HG03439 (cell line): ENCODE measurements at regions not wholly inside any gene's neighbourhood (a gene's known extent, or its start where the extent isn't known, plus 50 kb on each side); places are given as distances from the start of the nearest gene placed in this dataset.

ENCODE experiments used
- ATAC-seq: cut with Tn5 transposase; IDR thresholded peaks from one replicate; pipeline ENCODE4 v1.9.1; 2021; ENCODE audit warnings: mild to moderate bottlenecking, moderate library complexity; ENCODE audit not compliant: unreplicated experiment

DNA sequence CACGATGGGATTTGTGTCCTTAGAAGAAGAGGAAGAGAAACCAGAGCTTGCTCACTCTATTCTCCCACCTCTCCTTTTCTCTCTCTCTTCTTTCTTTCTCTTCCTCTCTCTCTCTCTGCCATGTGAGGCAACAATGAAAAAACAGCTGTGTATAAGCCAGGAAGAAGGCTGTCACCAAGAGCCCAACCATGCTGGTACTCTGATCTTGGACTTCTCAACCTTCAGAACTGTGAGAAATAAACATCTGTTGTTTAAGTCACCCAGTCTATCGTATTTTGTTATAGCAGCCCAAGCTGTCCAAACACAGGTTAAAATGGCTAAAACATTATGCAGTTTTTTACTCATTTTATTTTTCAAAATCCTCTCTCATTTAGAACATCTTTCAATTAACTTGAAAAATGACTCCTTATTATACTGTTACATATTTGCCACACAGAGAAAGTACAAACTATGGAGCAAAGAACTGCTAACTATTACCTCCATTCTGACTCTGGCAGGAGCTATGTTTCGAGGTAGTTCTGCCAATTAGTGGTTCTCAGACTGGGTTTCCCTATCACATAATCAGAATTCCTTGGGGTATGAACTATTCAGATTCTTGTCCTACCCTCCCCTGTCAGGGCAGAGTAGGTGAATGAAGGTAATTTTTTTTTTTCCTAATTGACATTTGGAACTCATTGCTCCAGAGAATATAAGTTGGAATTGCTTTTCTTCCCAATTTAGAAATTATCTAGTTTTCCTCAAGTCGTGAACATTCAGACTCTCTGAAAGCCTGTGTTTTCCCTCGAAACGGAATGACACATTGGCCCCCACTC, 434.6 kb downstream of the ENC1 start:
- ATAC-seq: no peak

GRCh38 chr5:74201334-74202081, 439.0 kb downstream of the ENC1 start:
- peak; percentile 52 for ATAC-seq

DNA sequence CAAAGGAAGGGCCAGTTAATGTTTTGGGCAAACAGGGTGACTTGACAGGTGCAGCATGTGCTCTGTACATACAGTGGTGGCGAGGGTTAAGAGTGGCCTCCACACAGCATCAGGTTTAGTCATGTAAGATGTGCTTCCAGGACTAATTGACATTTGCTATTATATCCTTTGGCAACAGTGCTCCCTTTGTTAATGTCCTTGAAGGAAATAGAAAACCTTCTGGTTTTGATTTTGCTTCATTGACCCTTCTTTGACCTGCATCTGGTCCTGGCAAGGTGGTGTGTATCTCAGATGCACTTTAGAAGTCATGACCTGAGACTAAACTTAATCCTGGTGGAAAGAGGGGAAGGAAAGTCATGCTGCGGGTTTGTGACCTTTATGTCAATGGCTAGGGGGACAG, 440.0 kb downstream of the ENC1 start:
- no peak for ATAC-seq

- ATAC-seq: no peak
These were observed 440.9 kb downstream of the ENC1 start for GRCh38 chr5:74199436-74200210.

DNA sequence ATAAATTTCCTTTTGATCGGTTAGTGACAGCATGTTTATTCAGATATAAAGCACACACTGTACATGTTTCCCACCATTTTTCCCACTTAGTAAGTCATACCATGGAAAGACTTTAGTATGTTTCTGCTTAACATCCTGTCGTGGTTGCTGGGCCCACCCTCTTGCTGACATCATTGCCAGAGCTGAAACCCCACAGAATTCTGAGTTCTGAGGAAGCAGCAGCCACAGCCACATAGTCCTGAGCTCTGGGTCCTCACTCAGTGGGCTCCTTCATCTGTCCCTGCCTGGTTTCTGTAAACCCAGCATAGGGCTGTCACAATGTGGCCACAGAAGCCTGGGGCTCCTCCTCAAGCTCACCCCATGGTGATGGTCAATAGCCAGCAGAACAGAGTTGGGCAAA, 441.5 kb downstream of the ENC1 start:
- no peak for ATAC-seq

GRCh38 chr5:74198156-74198555, 442.4 kb downstream of the ENC1 start:
- ATAC-seq: no peak

GRCh38 chr5:74196233-74196632, 444.3 kb downstream of the ENC1 start:
- no peak for ATAC-seq

- no peak for ATAC-seq
These were observed 446.3 kb downstream of the ENC1 start for GRCh38 chr5:74194196-74194595.

GRCh38 chr5:74192606-74193299, 447.8 kb downstream of the ENC1 start:
- ATAC-seq: no peak

- no peak for ATAC-seq
These were observed 452.0 kb downstream of the ENC1 start for GRCh38 chr5:74188351-74189105.

DNA sequence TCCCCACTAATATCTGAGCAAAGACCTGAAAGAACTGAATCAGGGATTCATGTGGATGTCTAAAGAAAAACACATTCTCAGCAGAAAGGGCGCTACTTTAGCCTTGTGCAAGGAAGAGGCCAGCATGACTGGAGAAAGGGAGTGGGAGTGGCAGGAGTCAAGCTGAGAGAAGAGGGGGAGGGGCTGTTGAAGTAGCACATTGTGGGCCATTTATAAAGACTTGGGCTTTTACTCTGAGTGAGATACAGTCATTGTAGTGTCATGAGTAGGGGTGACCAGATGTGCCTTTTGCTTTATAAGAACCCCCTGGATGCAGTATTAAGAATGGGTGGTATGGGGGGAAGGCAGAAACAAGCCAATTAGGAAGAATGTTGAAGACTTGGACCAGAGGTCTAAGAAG, 452.8 kb downstream of the ENC1 start:
- ATAC-seq: no peak

DNA sequence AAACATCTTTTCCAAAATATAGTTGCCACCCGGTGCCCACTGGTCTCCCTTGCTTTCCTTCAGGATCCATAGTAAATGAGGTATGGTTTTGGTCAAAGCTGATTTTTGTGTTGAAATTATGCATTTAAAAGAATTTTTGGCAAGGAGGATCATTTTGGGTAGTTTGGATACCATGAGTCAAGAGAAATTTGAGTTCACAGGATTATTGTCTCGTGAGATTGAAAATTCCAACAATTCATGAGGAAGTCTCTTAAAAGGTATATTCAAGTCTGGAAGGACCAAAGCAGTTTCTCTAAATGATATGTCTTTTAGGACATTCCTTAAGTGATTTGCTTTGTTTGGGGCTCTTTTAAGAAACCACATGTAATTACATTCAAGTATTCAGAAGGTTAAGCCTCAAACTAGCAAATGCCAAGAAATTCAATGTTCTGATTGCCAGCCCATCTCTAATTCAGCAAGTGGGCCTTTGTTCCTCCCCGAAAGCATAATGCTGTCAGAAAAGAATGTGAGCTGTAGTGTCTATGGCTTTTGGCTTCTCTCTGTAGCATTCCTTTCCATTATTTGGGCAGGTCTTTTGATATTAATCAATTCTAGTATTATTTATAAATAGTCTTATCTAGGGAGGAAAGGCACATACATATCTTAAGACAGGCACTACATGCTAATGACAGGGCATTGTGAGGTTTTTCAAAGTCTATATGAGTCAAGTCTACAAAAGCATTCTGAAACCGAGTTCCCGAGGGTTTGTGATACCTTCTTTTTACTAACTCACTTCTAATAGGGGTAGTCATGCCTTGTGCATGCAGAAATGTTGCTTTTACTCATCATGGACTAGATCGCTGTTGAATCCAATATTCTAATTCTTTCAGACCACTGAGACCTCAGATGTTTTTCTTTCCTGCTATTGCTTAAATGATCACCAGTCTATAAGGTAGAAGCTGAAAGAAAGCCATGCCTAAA, 453.9 kb downstream of the ENC1 start:
- no peak for ATAC-seq

GRCh38 chr5:74185599-74185998, 454.9 kb downstream of the ENC1 start:
- no peak for ATAC-seq

GRCh38 chr5:74184649-74185048, 455.9 kb downstream of the ENC1 start:
- ATAC-seq: no peak

DNA sequence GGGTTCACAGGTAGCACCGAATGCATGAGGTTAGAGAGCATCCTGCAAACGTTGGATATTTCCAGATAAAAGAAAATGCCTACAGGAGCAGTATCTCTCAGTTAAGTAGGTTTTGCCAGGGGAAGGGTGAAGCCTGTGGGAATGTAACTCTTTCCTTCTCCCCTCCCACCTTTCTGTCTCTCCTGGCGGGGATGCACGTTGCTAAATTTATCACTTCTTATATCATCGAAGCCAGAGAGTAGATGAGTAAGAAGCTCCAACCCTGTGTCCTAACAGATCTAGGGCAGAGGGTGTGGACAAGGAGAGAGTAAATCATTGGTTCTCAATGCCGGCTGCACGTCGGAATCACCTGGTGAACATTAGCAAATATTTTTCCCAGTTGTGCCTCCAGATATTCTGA, 457.5 kb downstream of the ENC1 start:
- no peak for ATAC-seq

GRCh38 chr5:74182603-74183002, 457.9 kb downstream of the ENC1 start:
- ATAC-seq: no peak

GRCh38 chr5:74179701-74180100, 460.8 kb downstream of the ENC1 start:
- no peak for ATAC-seq

GRCh38 chr5:74179179-74179578, 461.3 kb downstream of the ENC1 start:
- no peak for ATAC-seq

DNA sequence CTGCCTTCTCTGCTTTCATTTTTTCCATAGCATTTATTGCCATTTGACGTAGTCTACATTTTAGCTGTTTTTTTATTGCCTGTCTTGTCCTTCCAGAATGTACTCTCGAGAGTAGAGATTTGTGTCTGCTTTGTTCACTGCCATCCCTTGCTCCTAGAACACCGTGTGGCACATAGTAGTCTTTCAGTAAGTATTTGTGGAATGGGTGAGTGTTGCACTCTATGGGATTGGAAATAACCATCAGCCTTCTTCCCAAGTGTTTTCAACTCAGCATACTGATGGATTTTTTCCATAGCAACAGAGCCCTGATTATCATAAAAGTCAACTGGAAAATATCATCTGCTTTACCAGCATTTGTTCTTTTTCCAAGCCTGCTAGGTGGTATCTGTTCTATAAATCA, 462.6 kb downstream of the ENC1 start:
- no peak for ATAC-seq
